ENCODE measurements at regions not wholly inside any gene's neighbourhood (a gene's known extent, or its start where the extent isn't known, plus 50 kb on each side); places are given as distances from the start of the nearest gene placed in this dataset.

- Mint-ChIP-seq H3K27me3 (ENCODE audit: low read depth) (0 out of 2 replicates have a peak, but pooled peaks cover 2% of the 10 kb centered on the region), H3K4me3 (no peak overlapping the region), H3K4me1 (peaks cover 12% of the 10 kb centered on the region), H3K9me3 (no peaks in the 10 kb centered on the region; the same call in 1 of the 2 replicates), H3K27ac (no peak overlapping the region), H3K36me3 (peaks cover 5% of the 10 kb centered on the region; the same call in 1 of the 2 replicates)
- CTCF ChIA-PET = no interaction called here
- no peak for TF ChIP-seq TCF7 (CRISPR knock-in tag; IDR thresholded peaks at IDR 0.05; ENCODE audit: low read depth)
- POLR2A ChIA-PET = no interaction called here
- ATAC-seq (no peak), DNase-seq (ENCODE audit: low spot score) (no peak)
These were observed 503.4 kb downstream of the PLXNA4 start for GRCh38 chr7:132072873-132073272.

- Mint-ChIP-seq H3K36me3 (peaks cover 5% of the 10 kb centered on the region; the same call in 1 of the 2 replicates), H3K4me1 (peaks cover 12% of the 10 kb centered on the region), H3K27me3 (ENCODE audit: low read depth) (0 out of 2 replicates have a peak, but pooled peaks cover 2% of the 10 kb centered on the region), H3K27ac (no peak overlapping the region), H3K9me3 (no peaks in the 10 kb centered on the region; the same call in 1 of the 2 replicates), H3K4me3 (no peak overlapping the region)
- CTCF ChIA-PET = no interaction called here
- DNase-seq (ENCODE audit: low spot score) (no peak), ATAC-seq (no peak)
- TF ChIP-seq FOXP1 (CRISPR knock-in tag; IDR thresholded peaks at IDR 0.05; ENCODE audit: borderline replicate concordance) (no peak), KAT7 (CRISPR knock-in tag; IDR thresholded peaks at IDR 0.05; ENCODE audit: borderline replicate concordance) (no peak), ELF4 (CRISPR knock-in tag; IDR thresholded peaks at IDR 0.05; ENCODE audit: low read depth) (no peak), MXD4 (CRISPR knock-in tag; IDR thresholded peaks at IDR 0.05; ENCODE audit: borderline replicate concordance) (no peak), ZNF219 (CRISPR knock-in tag; IDR thresholded peaks at IDR 0.05; ENCODE audit: borderline replicate concordance) (no peak), JAZF1 (CRISPR knock-in tag; IDR thresholded peaks at IDR 0.05) (no peak), OVOL2 (CRISPR knock-in tag; IDR thresholded peaks at IDR 0.05; ENCODE audit: borderline replicate concordance) (no peak), ZNF121 (CRISPR knock-in tag; IDR thresholded peaks at IDR 0.05) (no peak), ZNF317 (CRISPR knock-in tag; IDR thresholded peaks at IDR 0.05; ENCODE audit: borderline replicate concordance, low read depth) (no peak), NFE2L1 (CRISPR knock-in tag; IDR thresholded peaks at IDR 0.05) (no peak)
- TF ChIP-seq, protein P1, sequence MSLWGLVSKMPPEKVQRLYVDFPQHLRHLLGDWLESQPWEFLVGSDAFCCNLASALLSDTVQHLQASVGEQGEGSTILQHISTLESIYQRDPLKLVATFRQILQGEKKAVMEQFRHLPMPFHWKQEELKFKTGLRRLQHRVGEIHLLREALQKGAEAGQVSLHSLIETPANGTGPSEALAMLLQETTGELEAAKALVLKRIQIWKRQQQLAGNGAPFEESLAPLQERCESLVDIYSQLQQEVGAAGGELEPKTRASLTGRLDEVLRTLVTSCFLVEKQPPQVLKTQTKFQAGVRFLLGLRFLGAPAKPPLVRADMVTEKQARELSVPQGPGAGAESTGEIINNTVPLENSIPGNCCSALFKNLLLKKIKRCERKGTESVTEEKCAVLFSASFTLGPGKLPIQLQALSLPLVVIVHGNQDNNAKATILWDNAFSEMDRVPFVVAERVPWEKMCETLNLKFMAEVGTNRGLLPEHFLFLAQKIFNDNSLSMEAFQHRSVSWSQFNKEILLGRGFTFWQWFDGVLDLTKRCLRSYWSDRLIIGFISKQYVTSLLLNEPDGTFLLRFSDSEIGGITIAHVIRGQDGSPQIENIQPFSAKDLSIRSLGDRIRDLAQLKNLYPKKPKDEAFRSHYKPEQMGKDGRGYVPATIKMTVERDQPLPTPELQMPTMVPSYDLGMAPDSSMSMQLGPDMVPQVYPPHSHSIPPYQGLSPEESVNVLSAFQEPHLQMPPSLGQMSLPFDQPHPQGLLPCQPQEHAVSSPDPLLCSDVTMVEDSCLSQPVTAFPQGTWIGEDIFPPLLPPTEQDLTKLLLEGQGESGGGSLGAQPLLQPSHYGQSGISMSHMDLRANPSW (CRISPR knock-in tag; conservative IDR thresholded peaks at IDR 0.05; ENCODE audit: low read depth) = no peak
- TF ChIP-seq, protein P2, sequence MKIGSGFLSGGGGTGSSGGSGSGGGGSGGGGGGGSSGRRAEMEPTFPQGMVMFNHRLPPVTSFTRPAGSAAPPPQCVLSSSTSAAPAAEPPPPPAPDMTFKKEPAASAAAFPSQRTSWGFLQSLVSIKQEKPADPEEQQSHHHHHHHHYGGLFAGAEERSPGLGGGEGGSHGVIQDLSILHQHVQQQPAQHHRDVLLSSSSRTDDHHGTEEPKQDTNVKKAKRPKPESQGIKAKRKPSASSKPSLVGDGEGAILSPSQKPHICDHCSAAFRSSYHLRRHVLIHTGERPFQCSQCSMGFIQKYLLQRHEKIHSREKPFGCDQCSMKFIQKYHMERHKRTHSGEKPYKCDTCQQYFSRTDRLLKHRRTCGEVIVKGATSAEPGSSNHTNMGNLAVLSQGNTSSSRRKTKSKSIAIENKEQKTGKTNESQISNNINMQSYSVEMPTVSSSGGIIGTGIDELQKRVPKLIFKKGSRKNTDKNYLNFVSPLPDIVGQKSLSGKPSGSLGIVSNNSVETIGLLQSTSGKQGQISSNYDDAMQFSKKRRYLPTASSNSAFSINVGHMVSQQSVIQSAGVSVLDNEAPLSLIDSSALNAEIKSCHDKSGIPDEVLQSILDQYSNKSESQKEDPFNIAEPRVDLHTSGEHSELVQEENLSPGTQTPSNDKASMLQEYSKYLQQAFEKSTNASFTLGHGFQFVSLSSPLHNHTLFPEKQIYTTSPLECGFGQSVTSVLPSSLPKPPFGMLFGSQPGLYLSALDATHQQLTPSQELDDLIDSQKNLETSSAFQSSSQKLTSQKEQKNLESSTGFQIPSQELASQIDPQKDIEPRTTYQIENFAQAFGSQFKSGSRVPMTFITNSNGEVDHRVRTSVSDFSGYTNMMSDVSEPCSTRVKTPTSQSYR (CRISPR knock-in tag; IDR thresholded peaks at IDR 0.05) = no peak
- TF ChIP-seq, protein P3, sequence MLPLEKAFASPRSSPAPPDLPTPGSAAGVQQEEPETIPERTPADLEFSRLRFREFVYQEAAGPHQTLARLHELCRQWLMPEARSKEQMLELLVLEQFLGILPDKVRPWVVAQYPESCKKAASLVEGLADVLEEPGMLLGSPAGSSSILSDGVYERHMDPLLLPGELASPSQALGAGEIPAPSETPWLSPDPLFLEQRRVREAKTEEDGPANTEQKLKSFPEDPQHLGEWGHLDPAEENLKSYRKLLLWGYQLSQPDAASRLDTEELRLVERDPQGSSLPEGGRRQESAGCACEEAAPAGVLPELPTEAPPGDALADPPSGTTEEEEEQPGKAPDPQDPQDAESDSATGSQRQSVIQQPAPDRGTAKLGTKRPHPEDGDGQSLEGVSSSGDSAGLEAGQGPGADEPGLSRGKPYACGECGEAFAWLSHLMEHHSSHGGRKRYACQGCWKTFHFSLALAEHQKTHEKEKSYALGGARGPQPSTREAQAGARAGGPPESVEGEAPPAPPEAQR (CRISPR knock-in tag; IDR thresholded peaks at IDR 0.05) = no peak
- POLR2A ChIA-PET = no interaction called here
These were observed 504.1 kb downstream of the PLXNA4 start for GRCh38 chr7:132072165-132072564.

GRCh38 chr7:132069306-132069705, 507.0 kb downstream of the PLXNA4 start:
- peaks cover 5% of the 10 kb centered on the region; the same call in 1 of the 2 replicates for H3K36me3 Mint-ChIP-seq
- POLR2A ChIA-PET = no interaction called here
- peaks cover 11% of the 10 kb centered on the region; the same call in 1 of the 2 replicates for H3K4me1 Mint-ChIP-seq
- H3K9me3 Mint-ChIP-seq = no peaks in the 10 kb centered on the region; the same call in 1 of the 2 replicates
- ATAC-seq (no peak), DNase-seq (ENCODE audit: low spot score) (no peak)
- CTCF ChIA-PET = interaction anchor here (0.8 kb wide), 1 partner anchor 124 kb away, joined by 3 read pairs; no protein-coding TSS in a partner anchor
- no peak overlapping the region for H3K27ac Mint-ChIP-seq
- H3K4me3 Mint-ChIP-seq = no peak overlapping the region
- 0 out of 2 replicates have a peak, but pooled peaks cover 2% of the 10 kb centered on the region for H3K27me3 Mint-ChIP-seq (ENCODE audit: low read depth)
- no peak for TF ChIP-seq MAX (CRISPR knock-in tag; IDR thresholded peaks at IDR 0.05)
- TF ChIP-seq KAT7 (CRISPR knock-in tag; IDR thresholded peaks at IDR 0.05; ENCODE audit: borderline replicate concordance) = no peak
- TF ChIP-seq ZBTB21 (CRISPR knock-in tag; IDR thresholded peaks at IDR 0.05; ENCODE audit: borderline replicate concordance) = no peak
- TF ChIP-seq, protein P2 (CRISPR knock-in tag; IDR thresholded peaks at IDR 0.05) = no peak
- TF ChIP-seq FOXJ3 (CRISPR knock-in tag; IDR thresholded peaks at IDR 0.05; ENCODE audit: borderline replicate concordance) = no peak
